PFSK-1 (cell line): ENCODE measurements at regions not wholly inside any gene's neighbourhood (a gene's known extent, or its start where the extent isn't known, plus 50 kb on each side); places are given as distances from the start of the nearest gene placed in this dataset.

Source experiments
- FOXP2 ChIP-seq: optimal IDR thresholded peaks from 2 replicates; pipeline ENCODE3; 2011; ENCODE audit warnings: borderline replicate concordance, control low read depth, inconsistent platforms; ENCODE audit not compliant: insufficient read depth; ENCODE audit errors: extremely low read length, extremely low read depth
- POLR2AphosphoS5 ChIP-seq: IDR thresholded peaks from 2 replicates; pipeline ENCODE4 v1.6.1; 2012; ENCODE audit warnings: low read depth, mild to moderate bottlenecking, control low read depth, low read length, moderate library complexity
- REST ChIP-seq, 2 experiments: IDR thresholded peaks; 2 replicates each; pipeline versions ENCODE4 v1.6.1 to v1.8.0; 2011 to 2012; ENCODE audit warnings: low read depth in 2 of 2, low read length in 2 of 2, control low read depth in 1 of 2, inconsistent platforms in 1 of 2, mild to moderate bottlenecking in 1 of 2, moderate library complexity in 1 of 2; ENCODE audit not compliant: insufficient read depth in 1 of 2
- SIN3A ChIP-seq: IDR thresholded peaks from 2 replicates; pipeline ENCODE4 v1.6.1; 2012; ENCODE audit warnings: mild to moderate bottlenecking, low read length, moderate library complexity, borderline replicate concordance; ENCODE audit not compliant: insufficient read depth
- TAF1 ChIP-seq: IDR thresholded peaks from 2 replicates; pipeline ENCODE4 v1.6.1; 2012; ENCODE audit warnings: low read length, control low read depth, borderline replicate concordance; ENCODE audit not compliant: insufficient read depth

GRCh38 chr5:17898766-17899165, 264.5 kb downstream of the TAF11L14 start:
- TF ChIP-seq FOXP2 (no peak), SIN3A (no peak), POLR2AphosphoS5 (no peak), REST (IDR thresholded peaks at IDR 0.05; ENCODE audit: insufficient read depth in 1 of 2, low read depth in 2 of 2, low read length in 2 of 2) (no peak), TAF1 (no peak)

DNA sequence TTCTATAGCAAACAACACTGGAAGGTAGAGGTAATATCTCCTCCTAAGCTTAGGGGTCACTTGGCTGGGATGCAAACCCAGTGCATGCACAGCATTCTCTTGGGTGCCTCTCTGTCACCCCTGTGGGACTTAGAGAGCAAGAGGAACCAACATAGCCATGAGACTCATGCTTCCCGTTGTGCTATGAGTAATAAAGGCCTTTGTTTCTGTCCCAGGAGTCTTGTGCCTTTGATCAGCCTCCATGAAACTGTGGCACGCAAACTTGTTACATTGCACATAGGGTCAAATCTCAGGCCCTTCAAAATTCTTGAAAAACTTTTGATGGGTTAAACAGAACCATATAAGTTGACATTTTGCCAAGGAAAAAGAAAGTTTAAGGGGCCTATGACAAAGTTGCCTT, 272.8 kb downstream of the TAF11L14 start:
- TF ChIP-seq REST (IDR thresholded peaks at IDR 0.05; ENCODE audit: insufficient read depth in 1 of 2, low read depth in 2 of 2, low read length in 2 of 2) (no peak), POLR2AphosphoS5 (no peak), FOXP2 (no peak), TAF1 (no peak), SIN3A (no peak)

DNA sequence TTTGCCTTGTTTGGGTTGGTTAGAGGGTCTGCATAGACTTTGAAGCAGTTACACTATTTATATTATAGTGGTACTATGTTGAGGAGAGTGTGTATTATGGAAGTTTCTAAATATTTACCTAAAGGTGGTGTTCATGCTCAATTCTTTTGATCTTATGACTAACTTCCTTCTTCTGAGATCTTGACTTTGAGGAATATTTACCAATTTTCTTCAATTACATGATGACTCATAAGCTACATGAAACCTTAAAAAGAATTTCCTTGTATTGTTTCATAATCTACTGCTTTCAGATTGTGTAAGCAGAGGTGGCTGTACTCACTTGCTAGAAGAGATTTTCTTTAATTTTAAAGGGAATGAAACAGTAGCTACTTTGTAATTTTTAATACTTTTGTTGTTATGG, 276.1 kb downstream of the TAF11L14 start:
- TF ChIP-seq FOXP2 (no peak), POLR2AphosphoS5 (no peak)

DNA sequence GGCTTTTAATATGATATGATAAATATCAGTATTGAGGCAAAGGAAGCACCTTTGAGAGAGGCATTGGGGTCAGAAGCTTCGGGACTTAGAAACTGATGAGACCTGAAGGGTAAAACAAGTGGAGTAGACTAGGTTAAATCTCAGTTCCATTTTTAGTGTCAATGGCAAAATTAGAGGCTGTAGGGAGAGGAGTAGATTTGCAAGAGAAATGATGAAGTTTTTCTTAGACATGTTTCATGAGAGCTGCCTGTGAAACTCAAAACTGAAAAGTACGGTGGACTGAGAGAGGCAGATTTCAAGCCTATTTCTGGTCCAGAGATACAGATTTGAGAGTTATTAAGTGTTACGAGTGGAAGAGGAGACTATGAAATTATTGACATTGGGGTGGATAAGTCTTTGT, 278.5 kb downstream of the TAF11L14 start:
- TF ChIP-seq TAF1 (no peak), POLR2AphosphoS5 (no peak), FOXP2 (no peak), SIN3A (no peak), REST (IDR thresholded peaks at IDR 0.05; ENCODE audit: insufficient read depth in 1 of 2, low read depth in 2 of 2, low read length in 2 of 2) (no peak)

GRCh38 chr5:17916446-17916845, 282.2 kb downstream of the TAF11L14 start:
- no peak for TF ChIP-seq POLR2AphosphoS5
- TF ChIP-seq SIN3A: no peak
- no peak for TF ChIP-seq REST (IDR thresholded peaks at IDR 0.05; ENCODE audit: insufficient read depth in 1 of 2, low read depth in 2 of 2, low read length in 2 of 2)
- TF ChIP-seq TAF1: no peak

- TF ChIP-seq TAF1 (no peak), SIN3A (no peak), FOXP2 (no peak), POLR2AphosphoS5 (no peak), REST (IDR thresholded peaks at IDR 0.05; ENCODE audit: insufficient read depth in 1 of 2, low read depth in 2 of 2, low read length in 2 of 2) (no peak)
Observed at GRCh38 chr5:17917465-17917864, 283.2 kb downstream of the TAF11L14 start.
